ENCODE measurements at regions not wholly inside any gene's neighbourhood (a gene's known extent, or its start where the extent isn't known, plus 50 kb on each side); places are given as distances from the start of the nearest gene placed in this dataset.
"Not testable (repeated sequence)": the region's sequence is repeated elsewhere in the genome, so short reads cannot be mapped to it uniquely, and the experiment has no call there.

GRCh38 chr3:174366904-174367303 is 492.2 kb upstream of the NAALADL2 start:
- not testable (repeated sequence) for TF ChIP-seq POLR2A (IDR thresholded peaks at IDR 0.05; ENCODE audit: extremely low read depth, insufficient read length); CTCF (IDR thresholded peaks at IDR 0.05; ENCODE audit: low read depth, low read length); MYC (IDR thresholded peaks at IDR 0.05; ENCODE audit: low read depth, low read length); MAX (IDR thresholded peaks at IDR 0.05; ENCODE audit: low read depth, low read length)

Data from NB4 (cell line).